ENCODE measurements at regions not wholly inside any gene's neighbourhood (a gene's known extent, or its start where the extent isn't known, plus 50 kb on each side); places are given as distances from the start of the nearest gene placed in this dataset.
"Not testable (repeated sequence)": the region's sequence is repeated elsewhere in the genome, so short reads cannot be mapped to it uniquely, and the experiment has no call there.

DNA sequence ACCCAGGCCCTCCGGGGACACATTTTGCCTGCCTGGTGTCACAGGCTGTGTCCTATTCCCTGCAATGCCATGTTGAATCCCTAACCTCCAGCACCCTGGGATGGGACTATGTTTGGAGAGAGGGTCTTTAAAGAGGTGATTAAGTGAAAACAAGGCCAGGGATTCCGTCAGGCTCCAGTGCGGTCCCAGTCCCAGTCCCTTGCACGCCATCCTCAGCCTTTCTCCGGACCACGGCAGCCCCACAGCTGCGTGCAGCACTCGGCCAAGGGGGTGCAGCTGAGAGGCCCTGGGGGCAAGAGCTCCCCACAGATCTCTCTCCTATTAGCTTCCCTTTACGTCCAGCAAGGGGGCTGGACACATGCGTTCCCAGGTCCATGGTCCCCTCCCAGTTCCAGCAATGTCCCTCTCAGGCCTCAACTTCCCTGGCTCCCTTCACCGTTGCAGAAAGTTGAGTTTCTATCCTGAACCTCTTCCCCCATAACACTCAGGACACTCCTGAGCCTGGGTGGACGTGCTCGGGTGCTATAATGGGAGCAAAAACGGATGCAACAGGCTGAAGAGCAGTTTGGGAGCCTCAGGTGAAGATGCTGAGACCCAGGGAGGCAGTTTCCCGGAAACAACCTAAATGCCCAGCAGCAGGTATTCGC is 1422.7 kb downstream of the BRD1 start:
- H3K4me3 ChIP-seq (ENCODE audit: low read depth in 1 of 2, low read length in 2 of 2), result no peak overlapping the region
- no peaks in the 10 kb centered on the region for H3K9me3 ChIP-seq (ENCODE audit: low read length)
- H3K9ac ChIP-seq (ENCODE audit: low read length), result no peak overlapping the region
- H3K36me3 ChIP-seq (ENCODE audit: insufficient read depth, low read length), result no peaks in the 10 kb centered on the region
- H3K4me1 ChIP-seq (ENCODE audit: insufficient read depth, low read length), result no peaks in the 10 kb centered on the region
- H3K27me3 ChIP-seq (ENCODE audit: control insufficient read depth in 1 of 2, insufficient read depth in 2 of 2, low read length in 2 of 2), result no peaks in the 10 kb centered on the region
- H3K27ac ChIP-seq (ENCODE audit: low read depth, low read length), result no peak overlapping the region

DNA sequence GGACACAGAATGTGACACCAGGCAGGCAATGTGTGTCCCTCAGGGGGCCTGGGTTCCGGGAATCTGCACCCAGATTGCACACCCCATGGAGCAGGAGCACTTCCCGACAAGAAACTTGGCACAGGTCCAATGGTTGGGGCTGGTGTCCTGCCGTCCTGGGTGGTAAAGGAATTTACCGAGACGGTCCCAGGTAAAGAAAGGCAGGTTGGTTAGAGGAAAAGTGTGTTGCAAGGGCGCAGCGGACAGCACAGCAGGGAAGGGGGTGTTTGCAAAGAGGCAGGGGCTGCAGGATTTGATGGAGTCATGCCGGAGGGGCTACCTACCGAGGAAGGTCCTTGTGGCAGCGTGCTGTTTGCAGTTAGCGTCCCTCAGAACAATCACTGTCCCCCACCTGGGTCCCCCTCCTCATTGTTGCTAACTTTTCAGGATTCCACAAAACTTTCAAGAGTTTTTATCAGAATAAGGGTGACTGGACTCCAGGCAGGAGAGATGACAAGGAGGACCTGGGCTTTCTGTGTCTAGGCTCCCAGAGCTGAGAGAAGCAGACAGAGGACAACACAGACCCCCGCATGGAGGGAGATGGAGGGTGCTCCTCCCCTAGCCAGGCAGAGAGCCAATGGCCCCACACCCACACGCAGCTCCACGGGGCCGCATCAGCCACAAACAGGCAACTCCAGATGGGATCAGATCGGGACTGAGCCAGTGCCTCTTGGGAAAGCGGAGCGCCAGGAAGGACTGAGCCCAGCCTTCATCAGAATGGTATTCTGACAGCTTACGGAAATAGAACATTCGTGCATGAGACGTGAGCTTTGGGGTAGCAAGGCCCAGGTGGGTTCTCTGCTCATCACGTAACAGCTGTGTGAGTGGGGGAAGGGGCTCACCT is 1423.9 kb downstream of the BRD1 start:
- Histone ChIP-seq H3K27ac (ENCODE audit: low read depth, low read length) (no peak overlapping the region), H3K9ac (ENCODE audit: low read length) (no peak overlapping the region), H3K4me1 (ENCODE audit: insufficient read depth, low read length) (no peaks in the 10 kb centered on the region), H3K27me3 (ENCODE audit: control insufficient read depth in 1 of 2, insufficient read depth in 2 of 2, low read length in 2 of 2) (no peaks in the 10 kb centered on the region), H3K36me3 (ENCODE audit: insufficient read depth, low read length) (no peaks in the 10 kb centered on the region), H3K9me3 (ENCODE audit: low read length) (no peaks in the 10 kb centered on the region), H3K4me3 (ENCODE audit: low read depth in 1 of 2, low read length in 2 of 2) (no peak overlapping the region)

DNA sequence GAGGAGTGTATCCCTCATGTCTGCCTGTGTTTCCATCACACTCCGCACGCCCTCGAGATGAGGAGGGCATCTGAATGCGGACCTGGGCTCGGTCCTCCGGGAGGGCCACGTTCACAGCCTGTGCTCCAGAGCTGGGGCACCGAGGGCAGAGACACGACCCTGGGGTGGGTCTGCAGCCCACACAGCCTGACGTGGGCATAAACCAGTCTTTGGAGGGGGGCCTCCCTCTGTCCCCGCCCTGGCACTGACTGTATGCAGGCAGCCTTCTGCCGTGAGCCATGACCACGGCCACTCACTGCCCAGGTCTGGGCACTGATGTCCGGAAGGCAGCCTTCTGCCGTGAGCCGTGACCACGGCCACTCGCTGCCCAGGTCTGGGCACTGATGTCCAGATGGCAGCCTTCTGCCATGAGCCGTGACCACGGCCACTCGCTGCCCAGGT is 1425.1 kb downstream of the BRD1 start:
- Histone ChIP-seq H3K27me3 (ENCODE audit: control insufficient read depth in 1 of 2, insufficient read depth in 2 of 2, low read length in 2 of 2) (no peaks in the 10 kb centered on the region), H3K27ac (ENCODE audit: low read depth, low read length) (no peak overlapping the region), H3K36me3 (ENCODE audit: insufficient read depth, low read length) (no peaks in the 10 kb centered on the region), H3K9ac (ENCODE audit: low read length) (no peak overlapping the region), H3K4me1 (ENCODE audit: insufficient read depth, low read length) (no peaks in the 10 kb centered on the region), H3K4me3 (ENCODE audit: low read depth in 1 of 2, low read length in 2 of 2) (no peak overlapping the region), H3K9me3 (ENCODE audit: low read length) (no peaks in the 10 kb centered on the region)

DNA sequence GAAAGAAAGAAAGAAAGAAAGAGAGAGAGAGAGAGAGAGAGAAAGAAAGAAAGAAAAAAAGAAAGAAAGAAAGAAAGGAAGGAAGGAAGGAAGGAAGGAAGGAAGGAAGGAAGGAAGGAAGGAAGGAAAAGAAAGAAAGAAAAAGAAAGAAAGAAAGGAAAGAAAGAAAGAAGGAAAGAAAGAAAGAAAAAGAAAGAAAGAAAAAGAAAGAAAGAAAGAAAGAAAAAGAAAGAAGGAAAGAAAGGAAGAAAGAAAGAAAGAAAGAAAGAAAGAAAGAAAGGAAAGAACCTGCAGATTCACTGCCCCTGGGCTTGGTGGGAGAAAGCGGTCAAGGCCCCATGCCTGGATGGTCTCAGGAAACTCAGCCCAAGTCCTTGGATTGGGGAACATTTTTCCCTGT is 1426.2 kb downstream of the BRD1 start:
- H3K4me3 ChIP-seq (ENCODE audit: low read depth in 1 of 2, low read length in 2 of 2); H3K9ac ChIP-seq (ENCODE audit: low read length); H3K27ac ChIP-seq (ENCODE audit: low read depth, low read length); H3K9me3 ChIP-seq (ENCODE audit: low read length); H3K36me3 ChIP-seq (ENCODE audit: insufficient read depth, low read length); H3K27me3 ChIP-seq (ENCODE audit: control insufficient read depth in 1 of 2, insufficient read depth in 2 of 2, low read length in 2 of 2); H3K4me1 ChIP-seq (ENCODE audit: insufficient read depth, low read length): not testable (repeated sequence)

DNA sequence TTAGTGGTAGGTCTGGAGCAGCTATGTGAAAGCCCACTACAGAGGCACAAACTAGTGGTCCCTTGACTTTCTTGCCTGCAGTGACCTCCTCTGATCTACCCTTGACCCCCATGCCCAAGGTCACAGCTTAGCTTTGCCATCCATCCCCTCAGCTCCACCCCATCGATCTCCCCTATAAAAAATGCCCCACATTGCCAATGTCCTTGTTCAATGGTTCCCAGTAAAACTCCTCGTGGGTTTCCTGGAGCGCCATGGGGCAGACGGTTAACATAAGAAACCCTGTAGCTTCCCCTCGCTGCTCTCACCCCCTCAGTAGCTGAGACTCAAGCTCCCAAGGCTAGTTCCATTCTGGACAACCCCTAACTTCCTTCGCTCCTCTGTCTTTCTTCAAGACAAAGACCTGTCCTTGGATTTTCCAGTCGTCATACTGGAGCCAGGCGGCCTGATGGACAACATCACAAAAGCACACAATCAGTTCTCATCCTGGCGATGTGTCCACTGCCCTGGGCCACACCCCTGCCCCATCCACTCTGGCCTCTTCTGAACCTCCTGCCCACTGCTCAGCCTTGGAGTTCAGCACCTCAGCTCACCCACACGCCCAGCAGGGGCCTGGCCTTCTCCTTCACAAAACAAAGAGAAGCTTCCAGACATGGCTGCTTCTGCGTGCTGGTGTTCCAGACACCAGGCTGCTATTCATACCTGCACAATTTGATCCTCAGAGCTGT is 1429.3 kb downstream of the BRD1 start:
- H3K4me1 ChIP-seq (ENCODE audit: insufficient read depth, low read length), result no peaks in the 10 kb centered on the region
- H3K27me3 ChIP-seq (ENCODE audit: control insufficient read depth in 1 of 2, insufficient read depth in 2 of 2, low read length in 2 of 2), result peaks cover 0 to 3% of the 10 kb centered on the region in 2 donors
- H3K4me3 ChIP-seq (ENCODE audit: low read depth in 1 of 2, low read length in 2 of 2), result no peak overlapping the region
- no peaks in the 10 kb centered on the region for H3K36me3 ChIP-seq (ENCODE audit: insufficient read depth, low read length)
- H3K9me3 ChIP-seq (ENCODE audit: low read length), result no peaks in the 10 kb centered on the region
- no peak overlapping the region for H3K9ac ChIP-seq (ENCODE audit: low read length)
- no peak overlapping the region for H3K27ac ChIP-seq (ENCODE audit: low read depth, low read length)

DNA sequence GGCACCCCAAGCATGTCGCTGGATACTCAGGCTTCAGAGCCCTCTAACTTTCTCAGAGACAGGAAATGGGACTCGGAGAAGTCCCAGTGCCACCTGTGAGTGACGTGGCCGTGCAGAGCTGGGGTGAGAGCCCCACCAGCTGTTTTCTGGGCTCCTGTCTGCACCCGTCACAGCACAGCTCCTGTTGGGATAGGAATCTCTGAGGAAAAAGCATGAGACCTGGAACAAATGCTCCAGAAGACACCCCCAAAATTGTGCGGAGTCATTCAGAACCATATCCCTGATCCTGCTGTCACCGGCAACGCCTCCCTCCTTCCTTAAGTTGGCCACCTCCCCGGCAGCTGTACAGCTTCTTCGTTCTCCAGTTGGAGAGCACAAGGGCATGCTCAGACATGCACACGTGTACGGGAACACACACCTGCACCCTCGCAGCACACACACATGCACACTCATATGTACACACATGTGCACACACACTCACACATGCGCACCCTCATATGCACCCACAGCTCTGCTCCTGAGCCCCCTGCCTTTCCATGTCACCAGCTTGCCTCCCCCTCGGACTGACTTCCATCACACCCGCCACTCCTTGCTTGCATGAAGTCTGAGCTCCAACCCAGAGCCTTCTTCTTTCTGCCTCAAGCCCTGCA is 1430.0 kb downstream of the BRD1 start:
- Histone ChIP-seq H3K9me3 (ENCODE audit: low read length) (no peaks in the 10 kb centered on the region), H3K36me3 (ENCODE audit: insufficient read depth, low read length) (no peaks in the 10 kb centered on the region), H3K4me1 (ENCODE audit: insufficient read depth, low read length) (no peaks in the 10 kb centered on the region), H3K27ac (ENCODE audit: low read depth, low read length) (no peak overlapping the region), H3K9ac (ENCODE audit: low read length) (no peak overlapping the region), H3K27me3 (ENCODE audit: control insufficient read depth in 1 of 2, insufficient read depth in 2 of 2, low read length in 2 of 2) (peaks cover 0 to 3% of the 10 kb centered on the region in 2 donors), H3K4me3 (ENCODE audit: low read depth in 1 of 2, low read length in 2 of 2) (no peak overlapping the region)

DNA sequence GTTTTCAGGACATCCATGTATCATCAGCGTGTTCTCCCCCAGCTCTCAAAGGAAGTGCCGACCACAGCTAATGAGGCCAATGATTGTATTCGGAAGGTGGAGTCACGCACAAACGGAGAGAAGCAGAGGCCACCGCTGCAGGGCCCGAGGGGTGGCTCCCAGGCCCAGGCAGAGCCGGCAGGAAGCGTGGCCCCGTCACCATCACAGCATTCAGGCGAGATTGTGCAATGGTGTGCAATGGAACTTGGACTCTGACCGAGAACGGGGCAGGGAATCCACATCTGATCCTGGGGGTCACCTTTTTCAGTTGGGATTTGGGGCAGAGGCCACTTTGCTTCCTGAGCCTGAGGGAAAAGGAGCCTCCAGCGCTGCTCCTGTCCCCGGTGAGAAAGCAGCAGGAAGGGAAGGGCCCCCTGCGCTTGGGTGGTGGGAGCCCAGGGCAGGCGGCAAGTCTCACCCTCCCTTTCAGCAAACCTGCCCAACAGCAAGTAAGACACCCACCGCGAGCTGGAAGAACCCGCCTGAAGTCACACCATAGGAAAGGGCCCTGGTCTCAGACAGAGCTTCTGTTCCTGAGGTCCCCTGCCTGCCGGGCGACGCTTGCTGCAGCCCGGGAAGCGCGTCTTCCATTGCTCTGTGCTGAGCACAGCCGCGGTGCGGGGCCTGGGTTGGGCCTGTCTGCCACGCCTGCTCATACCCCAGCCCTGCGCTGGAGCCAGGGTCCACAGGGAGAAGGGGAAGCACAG is 1430.7 kb downstream of the BRD1 start:
- Histone ChIP-seq H3K27ac (ENCODE audit: low read depth, low read length) (no peak overlapping the region), H3K27me3 (ENCODE audit: control insufficient read depth in 1 of 2, insufficient read depth in 2 of 2, low read length in 2 of 2) (peaks cover 0 to 3% of the 10 kb centered on the region in 2 donors), H3K36me3 (ENCODE audit: insufficient read depth, low read length) (no peaks in the 10 kb centered on the region), H3K9ac (ENCODE audit: low read length) (no peak overlapping the region), H3K4me3 (ENCODE audit: low read depth in 1 of 2, low read length in 2 of 2) (no peak overlapping the region), H3K4me1 (ENCODE audit: insufficient read depth, low read length) (no peaks in the 10 kb centered on the region), H3K9me3 (ENCODE audit: low read length) (no peaks in the 10 kb centered on the region)

DNA sequence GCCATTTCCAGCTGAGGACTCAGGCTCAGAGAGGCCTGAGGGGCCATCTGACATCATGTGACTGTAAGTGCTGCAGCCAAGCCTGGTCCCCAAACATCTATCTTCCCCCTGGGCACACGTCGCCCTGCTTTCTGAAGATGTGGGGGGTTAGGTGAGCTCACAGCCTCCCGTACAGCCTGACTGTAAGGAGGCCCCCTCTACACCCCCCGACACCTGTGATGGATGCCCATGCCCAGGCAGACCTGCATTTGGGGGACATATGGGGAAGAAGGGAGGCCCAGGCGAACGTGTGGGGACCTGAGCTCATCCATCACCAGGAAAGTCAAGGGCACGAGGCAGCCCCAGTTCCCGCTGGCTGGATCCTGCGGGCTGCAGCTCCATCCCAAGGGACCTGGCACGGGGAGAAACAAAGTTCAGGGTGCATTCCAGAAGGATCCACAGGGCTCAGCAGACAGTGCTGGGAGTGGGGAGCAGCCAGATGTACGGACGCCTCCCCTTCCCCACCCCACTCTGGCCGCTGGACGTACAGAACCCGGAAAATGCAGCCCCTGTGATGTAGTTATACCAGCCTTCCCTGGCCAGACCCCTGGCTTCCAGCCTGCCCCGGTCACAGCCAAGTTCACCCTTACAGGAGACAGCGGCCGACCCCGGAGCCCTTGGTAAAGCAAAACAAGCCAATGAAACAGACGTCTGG is 1431.4 kb downstream of the BRD1 start:
- no peak overlapping the region for H3K4me3 ChIP-seq (ENCODE audit: low read depth in 1 of 2, low read length in 2 of 2)
- H3K4me1 ChIP-seq (ENCODE audit: insufficient read depth, low read length), result no peaks in the 10 kb centered on the region
- H3K27ac ChIP-seq (ENCODE audit: low read depth, low read length), result no peak overlapping the region
- no peak overlapping the region for H3K9ac ChIP-seq (ENCODE audit: low read length)
- H3K27me3 ChIP-seq (ENCODE audit: control insufficient read depth in 1 of 2, insufficient read depth in 2 of 2, low read length in 2 of 2), result peaks cover 0 to 3% of the 10 kb centered on the region in 2 donors
- H3K36me3 ChIP-seq (ENCODE audit: insufficient read depth, low read length), result no peaks in the 10 kb centered on the region
- no peaks in the 10 kb centered on the region for H3K9me3 ChIP-seq (ENCODE audit: low read length)

DNA sequence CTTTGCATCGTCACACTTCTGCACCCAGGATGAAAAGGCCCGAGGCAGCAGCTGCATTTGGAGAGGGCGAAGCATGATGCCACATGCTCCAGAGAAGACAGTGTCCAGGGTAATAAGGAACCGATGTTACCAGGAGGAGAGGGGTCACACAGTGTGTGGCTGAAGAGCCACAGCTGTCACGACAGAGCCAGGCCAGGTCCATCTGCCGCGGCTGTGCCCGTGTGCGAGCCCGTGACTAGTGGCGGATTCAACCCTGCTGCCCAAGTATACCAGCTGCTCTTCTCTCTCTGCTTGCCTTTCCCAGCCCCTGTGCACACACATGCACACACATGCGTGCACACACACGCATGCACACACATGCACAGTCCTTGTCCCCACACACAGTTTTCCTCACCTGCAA is 1432.5 kb downstream of the BRD1 start:
- Histone ChIP-seq H3K36me3 (ENCODE audit: insufficient read depth, low read length) (no peaks in the 10 kb centered on the region), H3K9me3 (ENCODE audit: low read length) (no peaks in the 10 kb centered on the region), H3K4me1 (ENCODE audit: insufficient read depth, low read length) (no peaks in the 10 kb centered on the region), H3K27me3 (ENCODE audit: control insufficient read depth in 1 of 2, insufficient read depth in 2 of 2, low read length in 2 of 2) (peaks cover 0 to 3% of the 10 kb centered on the region in 2 donors), H3K9ac (ENCODE audit: low read length) (no peak overlapping the region), H3K4me3 (ENCODE audit: low read depth in 1 of 2, low read length in 2 of 2) (no peak overlapping the region), H3K27ac (ENCODE audit: low read depth, low read length) (no peak overlapping the region)

DNA sequence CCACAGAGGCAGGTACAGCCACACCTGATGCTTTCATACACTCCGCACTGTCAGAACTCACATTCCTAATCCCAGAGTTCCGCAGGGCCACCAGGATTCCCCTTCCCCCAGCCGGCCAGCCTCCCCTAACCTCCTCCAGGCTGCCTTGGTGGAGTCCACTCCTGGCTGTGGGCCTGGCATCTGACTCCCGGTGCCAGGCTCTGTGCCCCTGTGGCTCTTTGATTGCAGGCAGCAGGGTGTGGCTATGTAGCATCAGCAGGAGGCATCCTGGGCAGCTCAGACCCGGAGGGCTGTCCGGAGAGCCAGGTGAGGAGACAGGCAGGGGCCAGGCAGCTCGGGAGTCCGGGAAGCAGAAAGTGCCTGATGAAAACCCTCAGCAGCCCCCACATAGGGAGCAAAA is 1432.9 kb downstream of the BRD1 start:
- Histone ChIP-seq H3K9ac (ENCODE audit: low read length) (no peak overlapping the region), H3K27ac (ENCODE audit: low read depth, low read length) (no peak overlapping the region), H3K4me1 (ENCODE audit: insufficient read depth, low read length) (no peaks in the 10 kb centered on the region), H3K27me3 (ENCODE audit: control insufficient read depth in 1 of 2, insufficient read depth in 2 of 2, low read length in 2 of 2) (peaks cover 0 to 3% of the 10 kb centered on the region in 2 donors), H3K9me3 (ENCODE audit: low read length) (no peaks in the 10 kb centered on the region), H3K4me3 (ENCODE audit: low read depth in 1 of 2, low read length in 2 of 2) (no peak overlapping the region), H3K36me3 (ENCODE audit: insufficient read depth, low read length) (no peaks in the 10 kb centered on the region)
